ENCODE measurements at regions not wholly inside any gene's neighbourhood (a gene's known extent, or its start where the extent isn't known, plus 50 kb on each side); places are given as distances from the start of the nearest gene placed in this dataset.
A peak's percentile ranks its signal among the peaks of the same experiment; 100 is the strongest.

GRCh38 chr20:23231561-23232218, 118.9 kb upstream of the NXT1 start:
- no peak for TF ChIP-seq CTCF (conservative IDR thresholded peaks at IDR 0.05; ENCODE audit: low read depth)
- DNase-seq (ENCODE audit: low spot score), result peak; percentile 20
- ChIA-PET POLR2A (ENCODE audit: low non-redundant PET) (no interaction called here), CTCF (no interaction called here)
- H3K27ac ChIP-seq, result no peak overlapping the region

DNA sequence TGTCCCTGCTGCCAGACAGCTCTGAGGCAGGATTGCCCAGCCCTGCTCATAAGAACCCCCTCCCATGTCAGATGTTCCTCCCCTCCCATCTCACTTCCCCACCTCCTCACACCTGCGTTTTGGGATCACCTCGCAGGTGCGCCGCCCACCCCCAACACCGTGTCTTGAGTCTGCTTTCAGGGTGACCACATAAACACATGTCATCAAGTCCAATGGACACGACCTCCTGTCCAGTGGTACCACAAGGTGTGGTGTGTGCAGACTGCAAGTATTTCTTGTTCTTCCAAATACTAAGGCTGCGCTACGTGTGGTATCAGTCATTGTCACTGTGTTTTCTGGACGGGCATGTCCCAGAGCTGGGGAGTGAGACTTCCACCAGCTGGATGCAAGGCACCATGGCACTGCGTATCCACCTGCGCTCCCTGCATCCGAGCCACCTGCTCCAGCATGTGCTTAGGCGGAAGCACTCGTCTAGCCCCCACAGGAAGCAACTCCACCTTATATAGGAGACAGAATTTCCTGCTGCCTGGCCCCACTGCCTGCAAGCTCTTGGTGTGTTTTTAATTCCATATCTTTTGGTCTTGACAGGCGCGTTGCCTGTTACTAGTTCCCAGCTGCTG, 119.7 kb upstream of the NXT1 start:
- TF ChIP-seq CTCF (conservative IDR thresholded peaks at IDR 0.05; ENCODE audit: low read depth), result no peak
- POLR2A ChIA-PET (ENCODE audit: low non-redundant PET), result no interaction called here
- H3K27ac ChIP-seq, result no peak overlapping the region
- DNase-seq (ENCODE audit: low spot score), result no peak
- CTCF ChIA-PET, result no interaction called here

DNA sequence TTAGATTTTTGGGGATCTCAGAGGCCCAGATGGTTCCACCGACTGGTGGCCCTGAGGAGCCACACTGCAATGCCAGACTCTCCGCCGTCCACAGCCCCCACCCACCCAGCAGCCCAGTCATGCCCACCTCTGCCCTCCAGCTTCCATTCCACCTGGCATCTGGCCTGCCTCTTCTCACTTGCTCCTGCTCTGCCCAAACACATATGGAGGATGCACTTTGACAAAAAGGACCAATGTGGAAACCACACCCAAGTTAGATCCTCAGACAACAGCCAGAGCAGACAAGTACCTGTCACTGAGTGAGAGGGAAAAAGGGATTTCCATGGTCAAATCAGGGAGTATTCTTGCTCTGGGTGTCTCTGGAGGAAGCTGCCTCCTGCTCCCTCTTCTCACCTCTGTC, 120.6 kb upstream of the NXT1 start:
- H3K27ac ChIP-seq, result no peak overlapping the region
- POLR2A ChIA-PET (ENCODE audit: low non-redundant PET), result no interaction called here
- TF ChIP-seq CTCF (conservative IDR thresholded peaks at IDR 0.05; ENCODE audit: low read depth), result no peak
- CTCF ChIA-PET, result no interaction called here
- DNase-seq (ENCODE audit: low spot score), result no peak

- ChIA-PET POLR2A (ENCODE audit: low non-redundant PET) (no interaction called here), CTCF (no interaction called here)
- H3K27ac ChIP-seq, result no peak overlapping the region
- DNase-seq (ENCODE audit: low spot score), result no peak
- TF ChIP-seq CTCF (conservative IDR thresholded peaks at IDR 0.05; ENCODE audit: low read depth), result no peak
Observed at GRCh38 chr20:23228912-23229311, 121.7 kb upstream of the NXT1 start.

DNA sequence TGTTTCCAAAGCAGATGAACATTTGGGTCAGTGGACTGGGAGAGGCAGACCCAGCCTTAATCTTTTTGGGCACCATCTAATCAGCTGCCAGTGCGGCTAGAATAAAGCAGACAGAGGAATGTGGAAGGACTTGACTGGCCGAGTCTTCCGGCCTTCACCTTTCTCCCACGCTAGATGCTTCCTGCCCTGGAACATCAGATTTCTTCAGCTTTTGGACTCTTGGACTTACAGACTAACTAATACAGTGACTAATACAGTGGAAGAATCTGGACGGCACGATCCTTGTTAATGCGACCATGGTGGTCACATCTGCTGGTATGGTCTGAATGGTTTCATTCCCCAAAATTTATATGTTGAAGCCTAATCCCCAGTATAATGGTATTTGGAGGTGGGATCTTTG, 122.6 kb upstream of the NXT1 start:
- no peak for DNase-seq (ENCODE audit: low spot score)
- POLR2A ChIA-PET (ENCODE audit: low non-redundant PET), result no interaction called here
- no peak for TF ChIP-seq CTCF (conservative IDR thresholded peaks at IDR 0.05; ENCODE audit: low read depth)
- CTCF ChIA-PET, result no interaction called here
- no peak overlapping the region for H3K27ac ChIP-seq

- H3K27ac ChIP-seq, result no peak overlapping the region
- POLR2A ChIA-PET (ENCODE audit: low non-redundant PET), result no interaction called here
- CTCF ChIA-PET, result interaction anchor here (0.7 kb wide), 2 partner anchors 14 to 35 kb away, joined by 3 to 4 read pairs; no protein-coding TSS in a partner anchor
- DNase-seq (ENCODE audit: low spot score), result no peak
- TF ChIP-seq CTCF (conservative IDR thresholded peaks at IDR 0.05; ENCODE audit: low read depth), result no peak
Observed at GRCh38 chr20:23227274-23227673, 123.3 kb upstream of the NXT1 start.
